HepG2 (cell line): ENCODE measurements at regions not wholly inside any gene's neighbourhood (a gene's known extent, or its start where the extent isn't known, plus 50 kb on each side); places are given as distances from the start of the nearest gene placed in this dataset.

Experiments used
- ATAC-seq: fragments of 200-7000 bp; cut with Tn5 transposase; 3 replicates; pipeline ENCODE4 v1.9.1; 2020; ENCODE audit warnings: mild to moderate bottlenecking, moderate library complexity
- BruUV-seq: library from RNA; stranded (reverse); fragments of 400-500 nt; replicated peaks from 2 replicates; lab custom pipeline; 2021; lab: Mats Ljungman, UMichigan
- CTCF ChIA-PET: fragments of 300-600 bp; formaldehyde crosslinking; extraction: SDS; loops from one replicate; lab custom pipeline; 2021; ENCODE audit warnings: low total read pairs, inconsistent platforms, low intra/inter-chr PET ratio; lab: Yijun Ruan, JAX
- POLR2A ChIA-PET: fragments of 350-600 bp; sonication (Branson Sonifier 250); formaldehyde crosslinking; loops from one replicate; lab custom pipeline; 2020; ENCODE audit warnings: antibody characterized with exemption, inconsistent platforms; lab: Yijun Ruan, JAX
- DNase-seq: peaks from one replicate; pipeline ENCODE4 v3.0.0-alpha.2; 2015; ENCODE audit warnings: low spot score
- FAIRE-seq: peaks from 3 replicates; lab custom pipeline; 2011; peaks lifted over from hg19 to GRCh38; lab: Jason Lieb, UNC
- H2AFZ ChIP-seq: one replicate; pipeline ENCODE4 v1.6.1; 2011; ENCODE audit warnings: low read length, inconsistent platforms
- H3K27ac ChIP-seq: fragments of 300-600 bp; 3 replicates; pipeline ENCODE4 v1.8.0; 2011; ENCODE audit warnings: mixed run types, mild to moderate bottlenecking, mixed read lengths, low read length, inconsistent platforms; ENCODE audit not compliant: insufficient read depth; ENCODE audit errors: extremely low read length
- H3K27me3 ChIP-seq, 2 experiments: fragments of 200-600 bp in 1 of 2; 2 replicates in 1 of 2; 3 replicates in 1 of 2; pipeline versions ENCODE4 v1.6.0 to v1.8.0; 2011; ENCODE audit warnings: low read length in 2 of 2, mild to moderate bottlenecking in 2 of 2, moderate library complexity in 2 of 2, inconsistent platforms in 1 of 2; ENCODE audit not compliant: insufficient read depth in 2 of 2, control insufficient read depth in 1 of 2
- H3K36me3 ChIP-seq, 2 experiments: fragments of 200-600 bp in 1 of 2; replicated peaks in 1 of 2; 2 replicates in 1 of 2; 3 replicates in 1 of 2; pipeline versions ENCODE4 v1.5.1 to v1.8.0; 2011; ENCODE audit warnings: low read length in 2 of 2, inconsistent platforms in 1 of 2; ENCODE audit not compliant: insufficient read depth in 2 of 2, control insufficient read depth in 1 of 2
- H3K4me1 ChIP-seq: 2 replicates; pipeline ENCODE4 v1.5.1; 2012; ENCODE audit warnings: low read length, inconsistent platforms; ENCODE audit not compliant: insufficient read depth
- H3K4me2 ChIP-seq: 2 replicates; pipeline ENCODE4 v1.6.0; 2011; ENCODE audit warnings: low read depth, low read length, inconsistent platforms
- H3K4me3 ChIP-seq, 3 experiments: fragments of 200-600 bp in 1 of 3; sonication (generic), shearing (Covaris generic) in 1 of 3; replicated peaks in 1 of 3; 2 replicates each; pipeline ENCODE4 v1.5.1; 2011 to 2016; ENCODE audit warnings: low read length in 3 of 3, inconsistent platforms in 2 of 3, low read depth in 2 of 3, mild to moderate bottlenecking in 2 of 3, control low read depth in 1 of 3, mixed read lengths in 1 of 3; ENCODE audit not compliant: insufficient read depth in 1 of 3
- H3K79me2 ChIP-seq: one replicate; pipeline ENCODE4 v1.6.1; 2011; ENCODE audit warnings: low read length, inconsistent platforms; ENCODE audit not compliant: insufficient read depth
- H3K9ac ChIP-seq: 2 replicates; pipeline ENCODE4 v1.6.0; 2011; ENCODE audit warnings: mild to moderate bottlenecking, low read depth, low read length, inconsistent platforms; ENCODE audit not compliant: insufficient read depth
- H3K9me3 ChIP-seq: 2 replicates; pipeline ENCODE4 v1.5.1; 2012; ENCODE audit warnings: mild to moderate bottlenecking, low read length
- H4K20me1 ChIP-seq: 2 replicates; pipeline ENCODE4 v1.6.0; 2011; ENCODE audit warnings: inconsistent platforms, mild to moderate bottlenecking, low read length, moderate library complexity; ENCODE audit not compliant: insufficient read depth
- GABPA ChIP-seq, 2 experiments: IDR thresholded peaks; 2 replicates each; pipeline ENCODE4 v1.6.1; 2011 to 2016; ENCODE audit warnings: low read depth in 2 of 2, low read length in 1 of 2, missing biosample characterization in 1 of 2, missing genetic modification characterization in 1 of 2
- KDM3A ChIP-seq: IDR thresholded peaks from 2 replicates; pipeline ENCODE4 v1.6.1; 2018; ENCODE audit warnings: low read depth, missing compliant biosample characterization
- MAFF ChIP-seq: IDR thresholded peaks from 2 replicates; pipeline ENCODE4 v1.6.1; 2011; ENCODE audit warnings: low read depth, low read length, improper control_type of control experiment
- MAFK ChIP-seq, 2 experiments: IDR thresholded peaks in 1 of 2; conservative IDR thresholded peaks in 1 of 2; 2 replicates each; pipeline ENCODE4 v1.6.1; 2011; ENCODE audit warnings: improper control_type of control experiment in 2 of 2, low read length in 2 of 2
- RFX3 ChIP-seq: IDR thresholded peaks from 2 replicates; pipeline ENCODE4 v1.6.1; 2016; ENCODE audit warnings: missing biosample characterization, missing genetic modification reagents
- SMAD9 ChIP-seq: sonication (generic); formaldehyde crosslinking; IDR thresholded peaks from 2 replicates; pipeline ENCODE4 v1.5.1; 2020; ENCODE audit warnings: mild to moderate bottlenecking, missing genetic modification reagents
- SSRP1 ChIP-seq: IDR thresholded peaks from 2 replicates; pipeline ENCODE4 v1.6.1; 2016; ENCODE audit warnings: control low read depth
- ZNF7 ChIP-seq: IDR thresholded peaks from 2 replicates; pipeline ENCODE4 v1.6.1; 2016; ENCODE audit warnings: missing biosample characterization, missing genetic modification reagents
- ZNF747 ChIP-seq: sonication (generic); formaldehyde crosslinking; IDR thresholded peaks from 2 replicates; pipeline ENCODE4 v1.8.1; 2023; ENCODE audit warnings: missing genetic modification reagents, mild to moderate bottlenecking, borderline replicate concordance
- WGBS: methylation state at CpG from one replicate; pipeline ENCODE4 v1.1.6; 2017; ENCODE audit warnings: low lambda C conversion rate; 5-methylcytosine and 5-hydroxymethylcytosine counted together
- in situ Hi-C: cut with HindIII; loops from 2 replicates; pipeline ENCODE4 v1.10.0; 2017; ENCODE audit warnings: low pct_unique_long_range_greater_than_20kb; ENCODE audit not compliant: extremely low pct_ligation_motif_present
- intact Hi-C: fragments of 100-400 bp; cut with micrococcal nuclease; formaldehyde crosslinking; loops from one replicate; pipeline ENCODE4 v1.10.0; 2022; ENCODE audit not compliant: unreplicated experiment
- TF ChIP-seq, protein P1 (sequence below): fragments of 450-650 bp; IDR thresholded peaks from 2 replicates; pipeline ENCODE4 v1.6.1; 2017; ENCODE audit warnings: mild to moderate bottlenecking
- TF ChIP-seq, protein P2 (sequence below): sonication (generic); formaldehyde crosslinking; IDR thresholded peaks from 2 replicates; pipeline ENCODE4 v1.4.0; 2020; ENCODE audit warnings: low read depth, mild to moderate bottlenecking, missing genetic modification reagents

- no peak for FAIRE-seq
Measured at GRCh38 chrX:2632533-2633504, 58.3 kb upstream of the CD99 start.

GRCh38 chrX:2631743-2632532 is 59.2 kb upstream of the CD99 start:
- Histone ChIP-seq H3K9ac (no peak overlapping the region), H3K9me3 (peaks cover 19% of the 10 kb centered on the region; the same call in 1 of the 2 replicates), H2AFZ (no peak overlapping the region), H3K27me3 (no peaks in the 10 kb centered on the region), H3K4me1 (no peaks in the 10 kb centered on the region), H3K27ac (peak overlapping the region; percentile 68), H3K36me3 (peaks cover 3 to 14% of the 10 kb centered on the region in 2 experiments; a peak in 4 of 5 replicates), H4K20me1 (no peaks in the 10 kb centered on the region), H3K79me2 (no peaks in the 10 kb centered on the region), H3K4me3 (no peak overlapping the region), H3K4me2 (no peak overlapping the region)
- ChIA-PET CTCF (no interaction called here), POLR2A (no interaction called here)
- FAIRE-seq (no peak), ATAC-seq (no peak), DNase-seq (no peak)
- TF ChIP-seq, protein P1, sequence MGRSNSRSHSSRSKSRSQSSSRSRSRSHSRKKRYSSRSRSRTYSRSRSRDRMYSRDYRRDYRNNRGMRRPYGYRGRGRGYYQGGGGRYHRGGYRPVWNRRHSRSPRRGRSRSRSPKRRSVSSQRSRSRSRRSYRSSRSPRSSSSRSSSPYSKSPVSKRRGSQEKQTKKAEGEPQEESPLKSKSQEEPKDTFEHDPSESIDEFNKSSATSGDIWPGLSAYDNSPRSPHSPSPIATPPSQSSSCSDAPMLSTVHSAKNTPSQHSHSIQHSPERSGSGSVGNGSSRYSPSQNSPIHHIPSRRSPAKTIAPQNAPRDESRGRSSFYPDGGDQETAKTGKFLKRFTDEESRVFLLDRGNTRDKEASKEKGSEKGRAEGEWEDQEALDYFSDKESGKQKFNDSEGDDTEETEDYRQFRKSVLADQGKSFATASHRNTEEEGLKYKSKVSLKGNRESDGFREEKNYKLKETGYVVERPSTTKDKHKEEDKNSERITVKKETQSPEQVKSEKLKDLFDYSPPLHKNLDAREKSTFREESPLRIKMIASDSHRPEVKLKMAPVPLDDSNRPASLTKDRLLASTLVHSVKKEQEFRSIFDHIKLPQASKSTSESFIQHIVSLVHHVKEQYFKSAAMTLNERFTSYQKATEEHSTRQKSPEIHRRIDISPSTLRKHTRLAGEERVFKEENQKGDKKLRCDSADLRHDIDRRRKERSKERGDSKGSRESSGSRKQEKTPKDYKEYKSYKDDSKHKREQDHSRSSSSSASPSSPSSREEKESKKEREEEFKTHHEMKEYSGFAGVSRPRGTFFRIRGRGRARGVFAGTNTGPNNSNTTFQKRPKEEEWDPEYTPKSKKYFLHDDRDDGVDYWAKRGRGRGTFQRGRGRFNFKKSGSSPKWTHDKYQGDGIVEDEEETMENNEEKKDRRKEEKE: no peak
- no peak for TF ChIP-seq ZNF747
- TF ChIP-seq RFX3 (CRISPR knock-in tag): no peak
- TF ChIP-seq KDM3A (CRISPR knock-in tag): no peak
- TF ChIP-seq GABPA (IDR thresholded peaks at IDR 0.05; ENCODE audit: low read depth, low read length): peak; percentile 43
- no peak for TF ChIP-seq GABPA (CRISPR knock-in tag; IDR thresholded peaks at IDR 0.05; ENCODE audit: low read depth)
- no peak for TF ChIP-seq SSRP1
- no TSS peak for BruUV-seq
- in situ Hi-C loops: no loop called here
- intact Hi-C loops: no loop called here
- 46% methylated on average over 2 of the region's 3 CpGs for WGBS

More at GRCh38 chrX:2632533-2633504, 58.3 kb upstream of the CD99 start:
- DNase-seq: no peak
- Histone ChIP-seq H3K79me2 (no peaks in the 10 kb centered on the region), H3K4me1 (no peaks in the 10 kb centered on the region), H4K20me1 (no peaks in the 10 kb centered on the region)
- TF ChIP-seq MAFK (conservative IDR thresholded peaks at IDR 0.05 in 1 of 2, IDR thresholded peaks at IDR 0.05 in 1 of 2; ENCODE audit: low read length in 2 of 2) (peak; percentile 10 to 67; a peak in 3 of 4 replicates), MAFF (peak; percentile 50; the same call in 1 of the 2 replicates), SMAD9 (CRISPR knock-in tag) (no peak), ZNF7 (CRISPR knock-in tag) (peak; percentile 56)
- TF ChIP-seq, protein P2, sequence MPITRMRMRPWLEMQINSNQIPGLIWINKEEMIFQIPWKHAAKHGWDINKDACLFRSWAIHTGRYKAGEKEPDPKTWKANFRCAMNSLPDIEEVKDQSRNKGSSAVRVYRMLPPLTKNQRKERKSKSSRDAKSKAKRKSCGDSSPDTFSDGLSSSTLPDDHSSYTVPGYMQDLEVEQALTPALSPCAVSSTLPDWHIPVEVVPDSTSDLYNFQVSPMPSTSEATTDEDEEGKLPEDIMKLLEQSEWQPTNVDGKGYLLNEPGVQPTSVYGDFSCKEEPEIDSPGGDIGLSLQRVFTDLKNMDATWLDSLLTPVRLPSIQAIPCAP (CRISPR knock-in tag): no peak
- TF ChIP-seq, all 625 proteins: peak for 3
- Histone ChIP-seq H3K27me3 (no peaks in the 10 kb centered on the region), H3K4me2 (no peak overlapping the region), H3K9me3 (peaks cover 19% of the 10 kb centered on the region; the same call in 1 of the 2 replicates), H3K9ac (no peak overlapping the region), H3K36me3 (peaks cover 1 to 10% of the 10 kb centered on the region in 2 experiments; a peak in 4 of 5 replicates), H2AFZ (no peak overlapping the region), H3K27ac (no peak overlapping the region), H3K4me3 (no peak overlapping the region)
- ChIA-PET CTCF (no interaction called here), POLR2A (no interaction called here)
- ATAC-seq: no peak
- no TSS peak for BruUV-seq
- 95% methylated on average over 9 of the region's 9 CpGs for WGBS
- in situ Hi-C loops: no loop called here
- intact Hi-C loops: no loop called here
